NT2/D1 (cell line): ENCODE measurements at regions not wholly inside any gene's neighbourhood (a gene's known extent, or its start where the extent isn't known, plus 50 kb on each side); places are given as distances from the start of the nearest gene placed in this dataset.
"Not testable (repeated sequence)": the region's sequence is repeated elsewhere in the genome, so short reads cannot be mapped to it uniquely, and the experiment has no call there.

Experiments used
- SUZ12 ChIP-seq: IDR thresholded peaks from 2 replicates; pipeline ENCODE4 v1.6.1; 2011; ENCODE audit not compliant: insufficient read length, insufficient read depth; ENCODE audit errors: extremely low read depth
- YY1 ChIP-seq: IDR thresholded peaks from 2 replicates; pipeline ENCODE4 v1.6.1; 2011; ENCODE audit not compliant: insufficient read length, insufficient read depth

GRCh38 chr2:122038816-122039215 is 283.4 kb downstream of the TSN start:
- TF ChIP-seq YY1, SUZ12: not testable (repeated sequence)
